ENCODE measurements at regions not wholly inside any gene's neighbourhood (a gene's known extent, or its start where the extent isn't known, plus 50 kb on each side); places are given as distances from the start of the nearest gene placed in this dataset.

DNA sequence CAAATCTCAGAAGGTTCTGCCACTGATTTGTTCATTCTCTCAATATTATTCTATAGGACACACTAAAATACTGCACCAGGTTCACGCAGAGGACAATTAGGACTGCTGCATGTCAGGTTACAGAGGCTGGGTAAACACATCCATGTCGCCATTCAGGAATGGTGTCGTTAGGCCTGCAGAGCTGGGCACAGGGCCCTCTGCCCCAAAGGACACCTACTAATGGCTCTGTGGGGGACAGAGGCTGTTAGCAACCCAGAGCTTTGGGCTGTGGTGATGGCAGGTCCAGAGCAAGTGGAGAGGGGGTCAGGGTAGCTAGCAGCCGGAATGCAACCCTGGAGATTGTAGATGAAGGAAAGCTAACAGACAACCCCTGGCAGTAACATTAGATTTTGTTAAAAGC, 115.9 kb downstream of the TTC32 start:
- no peak overlapping the region for H3K27ac Mint-ChIP-seq
- H3K36me3 Mint-ChIP-seq (ENCODE audit: low read depth), result no peaks in the 10 kb centered on the region
- no peaks in the 10 kb centered on the region for H3K4me1 Mint-ChIP-seq
- no peaks in the 10 kb centered on the region for H3K27me3 Mint-ChIP-seq
- intact Hi-C loops (cut with micrococcal nuclease), result no loop called here
- H3K4me3 Mint-ChIP-seq, result no peak overlapping the region
- no peak for DNase-seq
- H3K9me3 Mint-ChIP-seq, result no peaks in the 10 kb centered on the region

DNA sequence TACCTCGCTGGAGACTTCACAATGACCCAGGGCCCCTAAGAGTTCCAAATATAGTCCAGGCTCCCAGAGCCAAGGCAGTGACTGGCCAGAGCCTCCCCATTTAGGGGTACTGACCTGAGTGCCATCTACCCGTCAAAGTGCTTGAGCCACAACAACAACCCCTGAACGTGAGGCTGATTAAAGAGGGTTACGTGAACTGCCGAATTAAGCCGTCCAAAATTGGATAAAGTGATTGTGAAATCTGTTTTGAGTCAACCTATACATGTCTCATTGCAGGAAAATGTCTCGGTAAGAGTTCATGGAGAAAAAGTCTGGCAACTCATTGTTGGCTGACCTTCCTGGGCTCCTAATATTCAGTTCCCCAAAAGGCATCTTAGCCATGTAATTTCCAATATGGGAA, 116.3 kb downstream of the TTC32 start:
- Mint-ChIP-seq H3K27ac (no peak overlapping the region), H3K4me1 (no peaks in the 10 kb centered on the region), H3K36me3 (ENCODE audit: low read depth) (no peaks in the 10 kb centered on the region), H3K4me3 (no peak overlapping the region), H3K9me3 (no peaks in the 10 kb centered on the region), H3K27me3 (no peaks in the 10 kb centered on the region)
- intact Hi-C loops (cut with micrococcal nuclease), result no loop called here
- no peak for DNase-seq

DNA sequence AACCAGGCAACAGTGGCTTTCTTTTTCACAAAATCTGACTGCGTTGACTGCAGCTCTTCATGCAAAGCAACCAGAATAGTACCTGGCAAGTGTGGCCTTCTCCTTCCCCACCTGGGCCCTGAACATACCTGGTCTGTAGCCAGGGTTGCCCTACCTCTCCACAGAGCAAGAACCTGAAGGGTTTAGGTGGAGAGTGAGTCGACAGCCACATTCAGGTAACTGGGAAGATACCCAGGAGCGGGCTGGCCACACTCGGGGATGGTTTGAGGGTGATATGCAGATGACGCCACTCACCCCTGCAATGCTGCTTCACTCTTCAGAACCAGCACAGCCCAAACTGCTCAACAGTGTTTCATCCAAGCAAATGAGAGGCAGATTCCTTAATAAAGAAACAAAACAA, 117.3 kb downstream of the TTC32 start:
- DNase-seq, result no peak
- Mint-ChIP-seq H3K9me3 (no peaks in the 10 kb centered on the region), H3K27me3 (no peaks in the 10 kb centered on the region), H3K4me1 (no peaks in the 10 kb centered on the region), H3K27ac (no peak overlapping the region), H3K36me3 (ENCODE audit: low read depth) (no peaks in the 10 kb centered on the region), H3K4me3 (no peak overlapping the region)
- intact Hi-C loops (cut with micrococcal nuclease), result no loop called here

DNA sequence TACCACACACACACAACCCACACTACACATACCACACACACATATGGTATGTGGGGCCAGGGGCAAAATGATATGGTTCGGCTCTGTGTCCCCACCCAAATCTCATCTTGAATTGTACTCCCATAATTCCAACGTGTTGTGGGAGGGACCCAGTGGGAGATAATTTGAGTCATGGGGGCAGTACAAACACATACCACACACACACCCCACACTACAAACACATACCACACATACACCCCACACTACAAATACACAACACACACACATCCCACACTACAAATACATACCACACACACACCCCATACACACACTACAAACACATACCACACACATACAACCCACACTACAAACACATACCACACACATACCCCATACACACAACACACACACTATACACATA, 117.8 kb downstream of the TTC32 start:
- H3K9me3 Mint-ChIP-seq, result no peaks in the 10 kb centered on the region
- no peak overlapping the region for H3K27ac Mint-ChIP-seq
- no peaks in the 10 kb centered on the region for H3K36me3 Mint-ChIP-seq (ENCODE audit: low read depth)
- H3K4me1 Mint-ChIP-seq, result no peaks in the 10 kb centered on the region
- no peaks in the 10 kb centered on the region for H3K27me3 Mint-ChIP-seq
- no peak overlapping the region for H3K4me3 Mint-ChIP-seq
- intact Hi-C loops (cut with micrococcal nuclease), result no loop called here
- DNase-seq, result no peak

GRCh38 chr2:19776941-19777514, 124.8 kb downstream of the TTC32 start:
- Mint-ChIP-seq H3K36me3 (ENCODE audit: low read depth) (no peaks in the 10 kb centered on the region), H3K27ac (no peak overlapping the region), H3K4me1 (no peaks in the 10 kb centered on the region), H3K27me3 (peaks cover 2% of the 10 kb centered on the region), H3K4me3 (no peak overlapping the region), H3K9me3 (no peaks in the 10 kb centered on the region)
- intact Hi-C loops (cut with micrococcal nuclease), result no loop called here
- DNase-seq, result no peak

GRCh38 chr2:19775838-19776237, 125.9 kb downstream of the TTC32 start:
- intact Hi-C loops (cut with micrococcal nuclease), result no loop called here
- Mint-ChIP-seq H3K9me3 (no peaks in the 10 kb centered on the region), H3K36me3 (ENCODE audit: low read depth) (no peaks in the 10 kb centered on the region), H3K27ac (no peak overlapping the region), H3K4me3 (no peak overlapping the region), H3K4me1 (no peaks in the 10 kb centered on the region), H3K27me3 (peaks cover 4% of the 10 kb centered on the region)
- DNase-seq, result no peak

- H3K4me1 Mint-ChIP-seq, result no peaks in the 10 kb centered on the region
- H3K9me3 Mint-ChIP-seq, result no peaks in the 10 kb centered on the region
- DNase-seq, result no peak
- no peak overlapping the region for H3K4me3 Mint-ChIP-seq
- intact Hi-C loops (cut with micrococcal nuclease), result no loop called here
- H3K27me3 Mint-ChIP-seq, result peaks cover 4% of the 10 kb centered on the region
- H3K27ac Mint-ChIP-seq, result no peak overlapping the region
- H3K36me3 Mint-ChIP-seq (ENCODE audit: low read depth), result no peaks in the 10 kb centered on the region
Measured at GRCh38 chr2:19775315-19775714, 126.5 kb downstream of the TTC32 start.

DNA sequence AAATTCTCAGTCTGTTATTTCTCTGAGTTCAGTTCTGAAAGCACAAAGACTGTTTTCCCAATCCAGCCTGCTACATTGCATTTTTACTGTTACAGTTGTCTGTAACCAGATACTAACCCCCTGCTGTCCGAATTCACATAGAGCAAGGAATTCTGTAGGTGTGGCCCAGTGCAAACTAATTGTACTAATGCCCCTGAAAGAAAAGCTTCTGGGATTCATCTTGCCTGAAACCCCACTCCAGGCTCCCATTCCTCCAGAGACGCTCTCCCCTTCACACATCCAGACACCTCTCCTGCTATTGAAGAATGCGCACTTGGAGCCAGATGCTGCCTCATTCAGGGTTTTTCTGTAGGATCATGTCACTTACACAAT, 127.0 kb downstream of the TTC32 start:
- Mint-ChIP-seq H3K4me1 (no peaks in the 10 kb centered on the region), H3K27ac (no peak overlapping the region), H3K27me3 (peaks cover 4% of the 10 kb centered on the region), H3K9me3 (no peaks in the 10 kb centered on the region), H3K36me3 (ENCODE audit: low read depth) (no peaks in the 10 kb centered on the region), H3K4me3 (no peak overlapping the region)
- intact Hi-C loops (cut with micrococcal nuclease), result no loop called here
- DNase-seq, result no peak

DNA sequence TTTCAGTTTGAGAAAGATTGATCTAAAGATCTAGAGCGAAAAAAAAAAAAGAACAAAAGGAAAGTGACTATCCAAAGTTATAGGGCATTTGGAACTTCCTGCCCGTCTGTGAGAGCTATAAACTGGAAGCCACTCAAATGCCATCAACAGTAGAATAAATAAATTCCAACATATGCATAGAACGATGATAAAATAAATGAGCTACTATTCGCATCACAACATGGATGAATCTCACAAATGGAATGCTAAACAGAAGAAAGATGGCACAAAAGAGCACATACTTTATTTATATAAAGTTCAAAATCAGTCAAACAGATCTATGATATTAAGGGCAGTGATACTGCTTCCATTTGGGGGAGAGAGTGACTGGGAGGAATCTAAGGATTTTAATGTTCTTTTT, 128.8 kb downstream of the TTC32 start:
- H3K9me3 Mint-ChIP-seq, result no peaks in the 10 kb centered on the region
- intact Hi-C loops (cut with micrococcal nuclease), result no loop called here
- no peaks in the 10 kb centered on the region for H3K4me1 Mint-ChIP-seq
- no peak for DNase-seq
- no peak overlapping the region for H3K4me3 Mint-ChIP-seq
- H3K27me3 Mint-ChIP-seq, result peaks cover 6% of the 10 kb centered on the region
- no peak overlapping the region for H3K27ac Mint-ChIP-seq
- H3K36me3 Mint-ChIP-seq (ENCODE audit: low read depth), result no peaks in the 10 kb centered on the region

GRCh38 chr2:19769513-19769912, 132.3 kb downstream of the TTC32 start:
- no peak for DNase-seq
- intact Hi-C loops (cut with micrococcal nuclease), result no loop called here
- Mint-ChIP-seq H3K9me3 (no peaks in the 10 kb centered on the region), H3K27ac (no peak overlapping the region), H3K36me3 (ENCODE audit: low read depth) (no peaks in the 10 kb centered on the region), H3K4me3 (no peak overlapping the region), H3K4me1 (no peaks in the 10 kb centered on the region), H3K27me3 (peaks cover 18% of the 10 kb centered on the region)

- Mint-ChIP-seq H3K9me3 (no peaks in the 10 kb centered on the region), H3K27ac (no peak overlapping the region), H3K36me3 (ENCODE audit: low read depth) (no peaks in the 10 kb centered on the region), H3K27me3 (peaks cover 16% of the 10 kb centered on the region), H3K4me1 (no peaks in the 10 kb centered on the region), H3K4me3 (no peak overlapping the region)
- intact Hi-C loops (cut with micrococcal nuclease), result no loop called here
- no peak for DNase-seq
Measured at GRCh38 chr2:19767899-19768298, 133.9 kb downstream of the TTC32 start.

- peaks cover 14% of the 10 kb centered on the region for H3K27me3 Mint-ChIP-seq
- no peaks in the 10 kb centered on the region for H3K9me3 Mint-ChIP-seq
- H3K27ac Mint-ChIP-seq, result no peak overlapping the region
- DNase-seq, result no peak
- no peaks in the 10 kb centered on the region for H3K36me3 Mint-ChIP-seq (ENCODE audit: low read depth)
- intact Hi-C loops (cut with micrococcal nuclease), result no loop called here
- no peak overlapping the region for H3K4me3 Mint-ChIP-seq
- H3K4me1 Mint-ChIP-seq, result no peaks in the 10 kb centered on the region
Measured at GRCh38 chr2:19764998-19765397, 136.8 kb downstream of the TTC32 start.

- Mint-ChIP-seq H3K4me3 (no peak overlapping the region), H3K36me3 (ENCODE audit: low read depth) (no peaks in the 10 kb centered on the region), H3K4me1 (no peaks in the 10 kb centered on the region), H3K9me3 (no peaks in the 10 kb centered on the region), H3K27me3 (peaks cover 15% of the 10 kb centered on the region), H3K27ac (no peak overlapping the region)
- DNase-seq, result no peak
- intact Hi-C loops (cut with micrococcal nuclease), result no loop called here
Measured at GRCh38 chr2:19763731-19764130, 138.1 kb downstream of the TTC32 start.

- no peaks in the 10 kb centered on the region for H3K9me3 Mint-ChIP-seq
- intact Hi-C loops (cut with micrococcal nuclease), result no loop called here
- DNase-seq, result no peak
- no peaks in the 10 kb centered on the region for H3K36me3 Mint-ChIP-seq (ENCODE audit: low read depth)
- H3K4me3 Mint-ChIP-seq, result no peak overlapping the region
- peaks cover 15% of the 10 kb centered on the region for H3K27me3 Mint-ChIP-seq
- H3K27ac Mint-ChIP-seq, result no peak overlapping the region
- H3K4me1 Mint-ChIP-seq, result no peaks in the 10 kb centered on the region
Measured at GRCh38 chr2:19762959-19763605, 138.7 kb downstream of the TTC32 start.

GRCh38 chr2:19762142-19762541, 139.6 kb downstream of the TTC32 start:
- intact Hi-C loops (cut with micrococcal nuclease), result no loop called here
- Mint-ChIP-seq H3K36me3 (ENCODE audit: low read depth) (no peaks in the 10 kb centered on the region), H3K4me1 (no peaks in the 10 kb centered on the region), H3K27ac (no peak overlapping the region), H3K4me3 (no peak overlapping the region), H3K9me3 (no peaks in the 10 kb centered on the region), H3K27me3 (peaks cover 8% of the 10 kb centered on the region)
- DNase-seq, result no peak

All from activated CD4-positive, alpha-beta T cell treated with anti-CD3 and anti-CD28 coated beads, Interleukin-2, amount 10 ng/mL, durations not matched to agents 24 days and 14 days (primary cell).